Panc1 (cell line): ENCODE measurements at regions not wholly inside any gene's neighbourhood (a gene's known extent, or its start where the extent isn't known, plus 50 kb on each side); places are given as distances from the start of the nearest gene placed in this dataset.

ENCODE experiments used
- ATAC-seq: fragments of 200-7000 bp; cut with Tn5 transposase; 2 replicates; pipeline ENCODE4 v1.9.1; 2020; ENCODE audit warnings: mild to moderate bottlenecking, moderate library complexity
- BruUV-seq: library from RNA; stranded (reverse); fragments of 400-500 nt; replicated peaks from 2 replicates; lab custom pipeline; 2021; lab: Mats Ljungman, UMichigan
- CTCF ChIA-PET: fragments of 300-600 bp; sonication (Branson Sonifier 250); formaldehyde crosslinking; loops from one replicate; lab custom pipeline; 2022; ENCODE audit warnings: antibody characterized with exemption; lab: Charles Lee
- POLR2A ChIA-PET: fragments of 300-600 bp; sonication (Branson Sonifier 250); formaldehyde crosslinking; loops from one replicate; lab custom pipeline; 2022; ENCODE audit warnings: antibody characterized with exemption; lab: Charles Lee
- DNase-seq: peaks from one replicate; pipeline ENCODE4 v3.0.0-alpha.2; 2010; ENCODE audit warnings: low read depth, low spot score
- H3K27ac ChIP-seq: 2 replicates; pipeline ENCODE4 v1.5.1; 2011; ENCODE audit warnings: mild to moderate bottlenecking, low read length, inconsistent platforms
- H3K27me3 ChIP-seq: fragments of 200-500 bp; sonication (Bioruptor generic); 2 replicates; pipeline ENCODE4 v1.6.0; 2014; ENCODE audit warnings: low read length, inconsistent platforms; ENCODE audit not compliant: control insufficient read depth, insufficient read depth
- H3K36me3 ChIP-seq: fragments of 200-500 bp; sonication (Bioruptor generic); 2 replicates; pipeline ENCODE4 v1.5.1; 2014; ENCODE audit warnings: inconsistent platforms, mild to moderate bottlenecking, low read length, moderate library complexity; ENCODE audit not compliant: control insufficient read depth, insufficient read depth
- H3K4me1 ChIP-seq: 2 replicates; pipeline ENCODE4 v1.5.1; 2011; ENCODE audit warnings: inconsistent platforms, mild to moderate bottlenecking, low read length, moderate library complexity; ENCODE audit not compliant: control insufficient read depth, insufficient read depth
- H3K4me3 ChIP-seq, 2 experiments: 2 replicates each; pipeline ENCODE4 v1.5.1; 2011 to 2012; ENCODE audit warnings: low read depth in 2 of 2, low read length in 2 of 2, mild to moderate bottlenecking in 2 of 2, inconsistent platforms in 1 of 2, moderate library complexity in 1 of 2
- H3K9me3 ChIP-seq: fragments of 200-500 bp; sonication (Bioruptor generic); 2 replicates; pipeline ENCODE4 v1.5.1; 2014; ENCODE audit warnings: low read depth, mild to moderate bottlenecking, inconsistent platforms, low read length, moderate library complexity; ENCODE audit not compliant: control insufficient read depth, insufficient read depth
- POLR2AphosphoS5 ChIP-seq: IDR thresholded peaks from 2 replicates; pipeline ENCODE4 v1.6.1; 2012; ENCODE audit warnings: mild to moderate bottlenecking, low read depth, low read length, moderate library complexity
- SIN3A ChIP-seq: IDR thresholded peaks from 2 replicates; pipeline ENCODE4 v1.6.1; 2012; ENCODE audit warnings: low read depth, mild to moderate bottlenecking, low read length, moderate library complexity, borderline replicate concordance; ENCODE audit not compliant: insufficient read depth
- TCF7L2 ChIP-seq: IDR thresholded peaks from 2 replicates; pipeline ENCODE4 v1.6.1; 2011; ENCODE audit warnings: mild to moderate bottlenecking, low read depth, low read length, inconsistent platforms
- in situ Hi-C: cut with HindIII; loops from 2 replicates; pipeline ENCODE4 v1.10.0; 2016; ENCODE audit warnings: low sequenced_read_pairs, low pct_unique_long_range_greater_than_20kb
- intact Hi-C: fragments of 100-400 bp; cut with micrococcal nuclease; formaldehyde crosslinking; loops from one replicate; pipeline ENCODE4 v1.10.0; 2022; ENCODE audit not compliant: unreplicated experiment
- TF ChIP-seq, protein P1 (sequence below), 2 experiments: IDR thresholded peaks; 2 replicates each; pipeline ENCODE4 v1.6.1; 2011 to 2012; ENCODE audit warnings: low read depth in 2 of 2, control low read depth in 1 of 2, low read length in 1 of 2, mild to moderate bottlenecking in 1 of 2, moderate library complexity in 1 of 2; ENCODE audit not compliant: insufficient read depth in 1 of 2
- TF ChIP-seq, protein P2 (sequence below): fragments of 450-650 bp; IDR thresholded peaks from 2 replicates; pipeline ENCODE4 v1.5.1; 2017; ENCODE audit warnings: mild to moderate bottlenecking

DNA sequence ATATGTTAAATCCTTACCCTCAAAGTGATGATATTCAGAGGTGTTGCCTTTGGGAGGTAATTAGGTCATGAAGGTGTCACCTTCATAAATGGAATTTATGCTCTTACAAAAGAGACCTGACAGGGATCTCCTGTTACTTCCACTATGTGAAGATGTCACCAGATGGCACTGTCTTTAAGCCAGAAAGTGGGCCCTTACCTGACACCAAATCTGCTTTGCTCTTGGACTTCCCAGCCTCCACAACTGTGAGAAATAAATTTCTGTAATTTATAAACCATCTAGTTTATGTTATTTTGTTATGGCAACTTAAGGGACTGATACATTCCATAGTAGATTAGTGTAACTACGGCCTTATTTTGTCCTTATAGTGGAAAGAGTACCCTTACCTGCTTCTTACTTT, 358.3 kb upstream of the SALL1 start:
- TF ChIP-seq SIN3A (no peak), POLR2AphosphoS5 (no peak), TCF7L2 (no peak)
- Histone ChIP-seq H3K9me3 (no peaks in the 10 kb centered on the region), H3K4me3 (no peak overlapping the region), H3K27me3 (no peaks in the 10 kb centered on the region), H3K36me3 (no peaks in the 10 kb centered on the region), H3K4me1 (no peaks in the 10 kb centered on the region), H3K27ac (no peak overlapping the region)
- ChIA-PET CTCF (no interaction called here), POLR2A (no interaction called here)
- DNase-seq (no peak), ATAC-seq (no peak)
- intact Hi-C loops (no loop called here), in situ Hi-C loops (no loop called here)
- no TSS peak for BruUV-seq

DNA sequence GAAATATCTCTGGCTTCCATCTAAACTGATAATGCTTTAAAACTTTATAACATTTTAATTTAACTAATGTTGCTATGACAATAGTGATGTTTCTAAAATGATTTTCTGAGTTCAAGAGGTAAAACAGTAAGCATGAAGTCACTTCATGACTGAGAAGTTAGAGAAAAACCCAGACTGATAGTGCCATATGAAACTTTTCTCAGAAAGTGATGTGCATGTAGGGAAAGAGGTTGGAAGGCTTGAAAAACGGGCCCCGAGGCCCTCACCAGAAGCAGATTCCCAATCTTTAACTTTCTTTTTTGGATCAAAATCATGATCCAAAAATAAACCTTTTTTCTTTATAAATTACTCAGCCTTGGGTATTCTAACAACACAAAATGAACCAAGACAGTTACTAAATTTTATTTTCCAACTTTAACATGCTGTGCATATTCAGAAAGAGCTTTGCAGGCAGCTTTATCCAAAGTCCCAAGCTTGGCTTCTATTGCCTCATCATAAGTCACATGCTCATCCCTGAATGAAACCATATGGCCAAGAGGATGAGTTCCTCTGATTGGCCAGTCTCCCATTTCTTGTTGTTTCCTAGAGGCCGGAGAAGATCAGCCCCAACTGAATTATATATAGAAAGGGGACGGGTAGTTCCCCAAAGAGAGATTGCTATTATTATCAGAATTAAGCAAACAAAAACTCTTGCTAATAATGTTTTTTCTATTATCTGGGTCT, 357.6 kb upstream of the SALL1 start:
- H3K36me3 ChIP-seq = no peaks in the 10 kb centered on the region
- no peak for TF ChIP-seq TCF7L2
- TF ChIP-seq, protein P1, sequence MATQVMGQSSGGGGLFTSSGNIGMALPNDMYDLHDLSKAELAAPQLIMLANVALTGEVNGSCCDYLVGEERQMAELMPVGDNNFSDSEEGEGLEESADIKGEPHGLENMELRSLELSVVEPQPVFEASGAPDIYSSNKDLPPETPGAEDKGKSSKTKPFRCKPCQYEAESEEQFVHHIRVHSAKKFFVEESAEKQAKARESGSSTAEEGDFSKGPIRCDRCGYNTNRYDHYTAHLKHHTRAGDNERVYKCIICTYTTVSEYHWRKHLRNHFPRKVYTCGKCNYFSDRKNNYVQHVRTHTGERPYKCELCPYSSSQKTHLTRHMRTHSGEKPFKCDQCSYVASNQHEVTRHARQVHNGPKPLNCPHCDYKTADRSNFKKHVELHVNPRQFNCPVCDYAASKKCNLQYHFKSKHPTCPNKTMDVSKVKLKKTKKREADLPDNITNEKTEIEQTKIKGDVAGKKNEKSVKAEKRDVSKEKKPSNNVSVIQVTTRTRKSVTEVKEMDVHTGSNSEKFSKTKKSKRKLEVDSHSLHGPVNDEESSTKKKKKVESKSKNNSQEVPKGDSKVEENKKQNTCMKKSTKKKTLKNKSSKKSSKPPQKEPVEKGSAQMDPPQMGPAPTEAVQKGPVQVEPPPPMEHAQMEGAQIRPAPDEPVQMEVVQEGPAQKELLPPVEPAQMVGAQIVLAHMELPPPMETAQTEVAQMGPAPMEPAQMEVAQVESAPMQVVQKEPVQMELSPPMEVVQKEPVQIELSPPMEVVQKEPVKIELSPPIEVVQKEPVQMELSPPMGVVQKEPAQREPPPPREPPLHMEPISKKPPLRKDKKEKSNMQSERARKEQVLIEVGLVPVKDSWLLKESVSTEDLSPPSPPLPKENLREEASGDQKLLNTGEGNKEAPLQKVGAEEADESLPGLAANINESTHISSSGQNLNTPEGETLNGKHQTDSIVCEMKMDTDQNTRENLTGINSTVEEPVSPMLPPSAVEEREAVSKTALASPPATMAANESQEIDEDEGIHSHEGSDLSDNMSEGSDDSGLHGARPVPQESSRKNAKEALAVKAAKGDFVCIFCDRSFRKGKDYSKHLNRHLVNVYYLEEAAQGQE (IDR thresholded peaks at IDR 0.05; ENCODE audit: insufficient read depth in 1 of 2, low read depth in 2 of 2, low read length in 1 of 2) = no peak
- TF ChIP-seq, protein P2, sequence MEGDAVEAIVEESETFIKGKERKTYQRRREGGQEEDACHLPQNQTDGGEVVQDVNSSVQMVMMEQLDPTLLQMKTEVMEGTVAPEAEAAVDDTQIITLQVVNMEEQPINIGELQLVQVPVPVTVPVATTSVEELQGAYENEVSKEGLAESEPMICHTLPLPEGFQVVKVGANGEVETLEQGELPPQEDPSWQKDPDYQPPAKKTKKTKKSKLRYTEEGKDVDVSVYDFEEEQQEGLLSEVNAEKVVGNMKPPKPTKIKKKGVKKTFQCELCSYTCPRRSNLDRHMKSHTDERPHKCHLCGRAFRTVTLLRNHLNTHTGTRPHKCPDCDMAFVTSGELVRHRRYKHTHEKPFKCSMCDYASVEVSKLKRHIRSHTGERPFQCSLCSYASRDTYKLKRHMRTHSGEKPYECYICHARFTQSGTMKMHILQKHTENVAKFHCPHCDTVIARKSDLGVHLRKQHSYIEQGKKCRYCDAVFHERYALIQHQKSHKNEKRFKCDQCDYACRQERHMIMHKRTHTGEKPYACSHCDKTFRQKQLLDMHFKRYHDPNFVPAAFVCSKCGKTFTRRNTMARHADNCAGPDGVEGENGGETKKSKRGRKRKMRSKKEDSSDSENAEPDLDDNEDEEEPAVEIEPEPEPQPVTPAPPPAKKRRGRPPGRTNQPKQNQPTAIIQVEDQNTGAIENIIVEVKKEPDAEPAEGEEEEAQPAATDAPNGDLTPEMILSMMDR = no peak
- no peak for TF ChIP-seq POLR2AphosphoS5
- TF ChIP-seq SIN3A = no peak
- CTCF ChIA-PET = no interaction called here
- H3K27ac ChIP-seq = no peak overlapping the region
- DNase-seq = no peak
- in situ Hi-C loops = no loop called here
- BruUV-seq = no TSS peak
- H3K9me3 ChIP-seq = no peaks in the 10 kb centered on the region
- POLR2A ChIA-PET = no interaction called here
- H3K4me3 ChIP-seq = no peak overlapping the region
- H3K4me1 ChIP-seq = no peaks in the 10 kb centered on the region
- H3K27me3 ChIP-seq = no peaks in the 10 kb centered on the region
- no peak for ATAC-seq
- intact Hi-C loops = no loop called here

DNA sequence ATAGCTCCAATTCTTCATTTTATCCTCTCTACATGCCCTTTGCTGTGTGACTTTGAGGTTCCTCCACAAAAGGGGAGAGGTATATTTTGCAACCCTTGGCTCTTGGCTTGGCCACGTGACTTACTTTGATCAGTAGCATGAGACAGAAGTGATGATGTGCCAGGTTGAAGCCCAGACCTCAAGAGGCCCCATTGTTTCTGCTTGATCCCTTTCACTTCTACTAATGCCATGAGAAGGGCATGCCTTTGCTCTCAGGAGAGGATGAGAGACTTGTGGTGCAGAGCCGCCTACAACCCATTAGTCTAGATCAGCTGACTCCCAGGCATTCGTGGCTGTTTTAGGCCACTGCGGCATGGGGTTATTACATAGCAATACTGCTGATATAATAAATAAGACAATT, 356.2 kb upstream of the SALL1 start:
- no peak overlapping the region for H3K4me3 ChIP-seq
- ATAC-seq (no peak), DNase-seq (no peak)
- no peaks in the 10 kb centered on the region for H3K36me3 ChIP-seq
- no peaks in the 10 kb centered on the region for H3K9me3 ChIP-seq
- TF ChIP-seq, protein P1 (IDR thresholded peaks at IDR 0.05; ENCODE audit: insufficient read depth in 1 of 2, low read depth in 2 of 2, low read length in 1 of 2) = no peak
- TF ChIP-seq TCF7L2 (no peak), POLR2AphosphoS5 (no peak), SIN3A (no peak)
- TF ChIP-seq, protein P2 = no peak
- in situ Hi-C loops (no loop called here), intact Hi-C loops (no loop called here)
- no peaks in the 10 kb centered on the region for H3K4me1 ChIP-seq
- ChIA-PET POLR2A (no interaction called here), CTCF (no interaction called here)
- no peaks in the 10 kb centered on the region for H3K27me3 ChIP-seq
- BruUV-seq = no TSS peak
- no peak overlapping the region for H3K27ac ChIP-seq
